K562 (cell line): ENCODE measurements at regions not wholly inside any gene's neighbourhood (a gene's known extent, or its start where the extent isn't known, plus 50 kb on each side); places are given as distances from the start of the nearest gene placed in this dataset.

Source experiments
- ATAC-seq: fragments of 200-7000 bp; cut with Tn5 transposase; 3 replicates; pipeline ENCODE4 v1.9.1; 2020; ENCODE audit warnings: moderate library complexity
- BruUV-seq: library from RNA; stranded (reverse); fragments of 400-500 nt; replicated peaks from 2 replicates; lab custom pipeline; 2021; lab: Mats Ljungman, UMichigan
- CTCF ChIA-PET: fragments of 300-600 bp; formaldehyde crosslinking; extraction: SDS; loops from one replicate; lab custom pipeline; 2021; ENCODE audit warnings: low intra/inter-chr PET ratio; lab: Yijun Ruan, JAX
- POLR2A ChIA-PET: fragments of 300-600, 350-650 bp; sonication (Branson Sonifier 250); formaldehyde crosslinking; extraction: SDS; loops from one replicate; lab custom pipeline; 2021; ENCODE audit warnings: antibody characterized with exemption, inconsistent platforms; lab: Yijun Ruan, JAX
- DNase-seq, 4 experiments: peaks; one replicate each; pipeline versions ENCODE4 v3.0.0 to v3.0.0-alpha.2; 2011 to 2018; ENCODE audit warnings: low spot score in 3 of 4, mixed read lengths in 3 of 4; ENCODE audit errors: extremely low read depth in 1 of 4
- FAIRE-seq: peaks from 2 replicates; lab custom pipeline; 2011; peaks lifted over from hg19 to GRCh38; lab: Jason Lieb, UNC
- H2AFZ ChIP-seq: 2 replicates; pipeline ENCODE4 v1.6.0; 2011; ENCODE audit warnings: low read depth, low read length, control low read depth, inconsistent platforms
- H3K27ac ChIP-seq: fragments of 200-600 bp; 3 replicates; pipeline ENCODE4 v1.8.0; 2011; ENCODE audit warnings: low read depth, mild to moderate bottlenecking, control low read depth, inconsistent platforms, low read length, moderate library complexity, mixed read lengths; ENCODE audit errors: extremely low read depth
- H3K27me3 ChIP-seq, 2 experiments: fragments of 300-600 bp in 1 of 2; 2 replicates in 1 of 2; 3 replicates in 1 of 2; pipeline versions ENCODE4 v1.6.0 to v1.8.0; 2011; ENCODE audit warnings: inconsistent platforms in 2 of 2, low read length in 2 of 2, mild to moderate bottlenecking in 1 of 2, mixed read lengths in 1 of 2, moderate library complexity in 1 of 2; ENCODE audit not compliant: control insufficient read depth in 2 of 2, insufficient read depth in 2 of 2
- H3K36me3 ChIP-seq: fragments of 300-600 bp; 3 replicates; pipeline ENCODE4 v1.8.0; 2011; ENCODE audit warnings: mild to moderate bottlenecking, low read length, inconsistent platforms; ENCODE audit not compliant: control insufficient read depth, insufficient read depth
- H3K4me1 ChIP-seq, 2 experiments: fragments of 200-600 bp in 1 of 2; replicated peaks in 1 of 2; 2 replicates in 1 of 2; 3 replicates in 1 of 2; pipeline versions ENCODE4 v1.5.1 to v1.8.0; 2011; ENCODE audit warnings: inconsistent platforms in 2 of 2, low read length in 2 of 2, mild to moderate bottlenecking in 1 of 2, mixed read lengths in 1 of 2, moderate library complexity in 1 of 2; ENCODE audit not compliant: control insufficient read depth in 2 of 2, insufficient read depth in 2 of 2
- H3K4me2 ChIP-seq: 2 replicates; pipeline ENCODE4 v1.6.1; 2011; ENCODE audit warnings: low read length, control low read depth, inconsistent platforms, mixed read lengths; ENCODE audit not compliant: insufficient read depth
- H3K4me3 ChIP-seq: fragments of 200-600 bp; sonication (generic), shearing (Covaris generic); 2 replicates; pipeline ENCODE4 v1.5.1; 2016; ENCODE audit warnings: control low read depth, inconsistent platforms
- H3K79me2 ChIP-seq: fragments of 200-600 bp; 3 replicates; pipeline ENCODE4 v1.8.0; 2011; ENCODE audit warnings: low read length, inconsistent platforms; ENCODE audit not compliant: control insufficient read depth, insufficient read depth
- H3K9ac ChIP-seq, 2 experiments: 2 replicates each; pipeline versions ENCODE4 v1.6.0 to v1.6.1; 2011; ENCODE audit warnings: low read depth in 2 of 2, low read length in 2 of 2, control low read depth in 1 of 2, inconsistent platforms in 1 of 2, mild to moderate bottlenecking in 1 of 2, mixed read lengths in 1 of 2; ENCODE audit not compliant: insufficient read depth in 1 of 2
- H3K9me1 ChIP-seq: one replicate; pipeline ENCODE4 v1.6.0; 2011; ENCODE audit warnings: inconsistent platforms, mild to moderate bottlenecking, low read length, moderate library complexity; ENCODE audit not compliant: control insufficient read depth, insufficient read depth
- H3K9me3 ChIP-seq: replicated peaks from 2 replicates; pipeline ENCODE4 v1.5.1; 2011; ENCODE audit warnings: low read depth, low read length, inconsistent platforms; ENCODE audit not compliant: control insufficient read depth, insufficient read depth
- H4K20me1 ChIP-seq: replicated peaks from 2 replicates; pipeline ENCODE4 v1.6.1; 2011; ENCODE audit warnings: low read length, inconsistent platforms, mixed read lengths; ENCODE audit not compliant: control insufficient read depth, insufficient read depth
- EHMT2 ChIP-seq: fragments of 450-650 bp; IDR thresholded peaks from 2 replicates; pipeline ENCODE4 v1.6.1; 2018; ENCODE audit warnings: antibody characterized with exemption
- ELK1 ChIP-seq: sonication (generic); formaldehyde crosslinking; IDR thresholded peaks from 2 replicates; pipeline ENCODE4 v1.8.1; 2022; ENCODE audit warnings: missing genetic modification reagents
- HBP1 ChIP-seq: fragments of 450-650 bp; formaldehyde crosslinking; IDR thresholded peaks from 2 replicates; pipeline ENCODE4 v1.4.0; 2022; ENCODE audit warnings: missing genetic modification characterization
- MBD1 ChIP-seq: fragments of 250-450 bp; sonication (Bioruptor Pico); IDR thresholded peaks from 2 replicates; pipeline ENCODE4 v1.8.0; 2022; ENCODE audit warnings: inconsistent platforms
- MIER1 ChIP-seq: fragments of 450-650 bp; IDR thresholded peaks from 2 replicates; pipeline ENCODE4 v1.6.1; 2016; ENCODE audit warnings: antibody characterized with exemption, mild to moderate bottlenecking, low read depth
- NEUROD1 ChIP-seq: fragments of 150-350 bp; IDR thresholded peaks from 2 replicates; pipeline ENCODE4 v1.6.1; 2014; ENCODE audit warnings: borderline replicate concordance, low read length, low read depth; ENCODE audit not compliant: partially characterized antibody
- NFIX ChIP-seq: fragments of 250-450 bp; sonication (Bioruptor Pico); IDR thresholded peaks from 2 replicates; pipeline ENCODE4 v1.4.0; 2020; ENCODE audit warnings: low read depth, mild to moderate bottlenecking, moderate library complexity
- TSC22D4 ChIP-seq: fragments of 450-650 bp; IDR thresholded peaks from 2 replicates; pipeline ENCODE4 v1.6.1; 2016; ENCODE audit warnings: missing genetic modification characterization, missing biosample characterization, control low read depth
- ZNF217 ChIP-seq: sonication (generic); formaldehyde crosslinking; IDR thresholded peaks from 2 replicates; pipeline ENCODE4 v1.8.0; 2022; ENCODE audit warnings: mild to moderate bottlenecking, missing genetic modification reagents
- ZNF57 ChIP-seq: fragments of 450-650 bp; formaldehyde crosslinking; IDR thresholded peaks from 2 replicates; pipeline ENCODE4 v1.4.0; 2020; ENCODE audit warnings: mild to moderate bottlenecking, moderate library complexity
- WGBS: fragments of 100-300 bp; shearing (Covaris generic); methylation state at CpG from one replicate; pipeline ENCODE4 v1.1.6; 2016; ENCODE audit warnings: low coverage, mixed read lengths; ENCODE audit not compliant: insufficient coverage; ENCODE audit errors: missing lambda C conversion rate; 5-methylcytosine and 5-hydroxymethylcytosine counted together
- in situ Hi-C: fragments of 300-500 bp; cut with MboI; formaldehyde crosslinking; loops from 4 replicates; pipeline ENCODE4 v1.15.0; 2018; ENCODE audit warnings: inconsistent platforms, mixed read lengths
- intact Hi-C: fragments of 100-400 bp; cut with micrococcal nuclease; formaldehyde crosslinking; loops from 2 replicates; pipeline ENCODE4 v1.14.2; 2022

GRCh38 chr4:123305736-123306135, 90.9 kb upstream of the SPRY1 start:
- no peaks in the 10 kb centered on the region for H4K20me1 ChIP-seq
- no peak for TF ChIP-seq TSC22D4 (tag)
- no peak for TF ChIP-seq HBP1 (CRISPR knock-in tag)
- TF ChIP-seq NEUROD1: no peak
- TF ChIP-seq MIER1: no peak
- no peak for TF ChIP-seq EHMT2
- no peak for TF ChIP-seq ZNF57 (CRISPR knock-in tag)
- no peak for TF ChIP-seq NFIX (CRISPR knock-in tag)
- TF ChIP-seq ELK1 (CRISPR knock-in tag): no peak
- no peak for TF ChIP-seq ZNF217 (CRISPR knock-in tag)
- no peak for TF ChIP-seq MBD1 (CRISPR knock-in tag)
- in situ Hi-C loops (no loop called here), intact Hi-C loops (no loop called here)
- WGBS: 92% methylated on average over 6 of the region's 6 CpGs
- DNase-seq (no peak), FAIRE-seq (no peak), ATAC-seq (no peak)
- CTCF ChIA-PET: no interaction called here
- no peaks in the 10 kb centered on the region for H3K27me3 ChIP-seq
- H3K36me3 ChIP-seq: no peaks in the 10 kb centered on the region
- H3K4me2 ChIP-seq: no peak overlapping the region
- H3K27ac ChIP-seq: no peak overlapping the region
- H3K4me1 ChIP-seq: no peaks in the 10 kb centered on the region
- no peaks in the 10 kb centered on the region for H3K9me3 ChIP-seq
- BruUV-seq: no TSS peak
- POLR2A ChIA-PET: no interaction called here
- no peaks in the 10 kb centered on the region for H3K9me1 ChIP-seq
- no peak overlapping the region for H3K4me3 ChIP-seq
- H3K9ac ChIP-seq: no peak overlapping the region
- H2AFZ ChIP-seq: no peak overlapping the region
- H3K79me2 ChIP-seq: no peaks in the 10 kb centered on the region
